ENCODE measurements at regions not wholly inside any gene's neighbourhood (a gene's known extent, or its start where the extent isn't known, plus 50 kb on each side); places are given as distances from the start of the nearest gene placed in this dataset.
"Not testable (repeated sequence)": the region's sequence is repeated elsewhere in the genome, so short reads cannot be mapped to it uniquely, and the experiment has no call there.

DNA sequence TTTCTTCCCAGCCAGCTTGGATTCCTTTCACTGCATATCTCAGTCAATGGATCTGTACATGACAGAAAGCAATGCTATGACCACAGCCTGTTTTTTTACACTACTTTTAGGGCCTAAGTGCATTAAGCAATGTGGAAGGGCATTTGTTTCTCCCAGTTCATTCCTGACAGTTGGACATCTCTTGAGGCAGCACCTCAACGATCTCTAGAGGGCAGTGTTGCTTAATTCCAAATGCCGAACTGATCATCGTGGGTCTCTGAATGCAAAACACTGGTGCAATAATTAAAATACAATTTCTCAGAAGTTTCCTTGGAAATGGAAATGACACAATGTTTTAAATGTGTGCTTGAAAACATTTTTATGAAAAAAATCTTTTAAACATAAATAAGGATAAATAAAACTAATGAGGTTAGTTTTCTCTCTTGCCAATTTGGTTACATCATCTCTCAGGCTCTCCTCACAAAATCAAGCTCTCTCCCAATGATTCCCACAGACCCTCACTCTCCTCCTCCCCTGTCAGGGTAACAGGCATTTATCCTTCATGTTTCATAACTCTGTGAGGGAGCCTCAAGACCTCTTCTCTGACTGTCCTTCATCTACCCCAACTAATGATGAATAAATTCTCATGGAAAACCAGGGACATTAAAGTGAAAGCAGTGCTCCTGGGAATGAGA, 192.4 kb upstream of the SLC16A7 start:
- H3K4me3 ChIP-seq (ENCODE audit: low read length): no peak overlapping the region
- H3K27ac Mint-ChIP-seq: no peak overlapping the region
- peaks cover 0 to 4% (median 3%) of the 10 kb centered on the region in 3 donors for H3K4me1 Mint-ChIP-seq
- DNase-seq: peak in 2 of 5 donors; percentile 4 to 23
- ChIA-PET CTCF (interaction anchor here (0.8 to 1.6 kb wide), 3 partner anchors 11 to 405 kb away, joined by 3 to 5 read pairs (median 3); no protein-coding TSS in a partner anchor), POLR2A (no interaction called here)
- H3K27me3 ChIP-seq (ENCODE audit: insufficient read depth, low read length, poor library complexity, severe bottlenecking): no peaks in the 10 kb centered on the region
- no peaks in the 10 kb centered on the region for H3K36me3 Mint-ChIP-seq
- H3K27ac ChIP-seq (ENCODE audit: low read depth, low read length): no peak overlapping the region
- no peaks in the 10 kb centered on the region for H3K9me3 ChIP-seq (ENCODE audit: low read length)
- H3K9me3 Mint-ChIP-seq: peaks cover 0 to 6% (median 0%) of the 10 kb centered on the region in 5 donors
- peaks cover 2 to 10% of the 10 kb centered on the region in 2 donors for H3K27me3 Mint-ChIP-seq
- no peaks in the 10 kb centered on the region for H3K4me1 ChIP-seq (ENCODE audit: insufficient read depth, low read length)
- no peak overlapping the region for H3K4me3 Mint-ChIP-seq
- no peaks in the 10 kb centered on the region for H3K36me3 ChIP-seq (ENCODE audit: insufficient read depth, low read length)

GRCh38 chr12:59401862-59402261, 194.0 kb upstream of the SLC16A7 start:
- no peak overlapping the region for H3K4me3 Mint-ChIP-seq
- POLR2A ChIA-PET: no interaction called here
- H3K9me3 ChIP-seq (ENCODE audit: low read length): no peaks in the 10 kb centered on the region
- H3K27me3 ChIP-seq (ENCODE audit: insufficient read depth, low read length, poor library complexity, severe bottlenecking): no peaks in the 10 kb centered on the region
- H3K36me3 ChIP-seq (ENCODE audit: insufficient read depth, low read length): no peaks in the 10 kb centered on the region
- no peak overlapping the region for H3K27ac Mint-ChIP-seq
- H3K4me1 Mint-ChIP-seq: peaks cover 0 to 4% (median 3%) of the 10 kb centered on the region in 3 donors
- no peaks in the 10 kb centered on the region for H3K4me1 ChIP-seq (ENCODE audit: insufficient read depth, low read length)
- peaks cover 0 to 6% (median 0%) of the 10 kb centered on the region in 5 donors for H3K9me3 Mint-ChIP-seq
- H3K27ac ChIP-seq (ENCODE audit: low read depth, low read length): no peak overlapping the region
- H3K27me3 Mint-ChIP-seq: peaks cover 2 to 10% of the 10 kb centered on the region in 2 donors
- no peak for DNase-seq
- no peak overlapping the region for H3K4me3 ChIP-seq (ENCODE audit: low read length)
- CTCF ChIA-PET: no interaction called here
- no peaks in the 10 kb centered on the region for H3K36me3 Mint-ChIP-seq

DNA sequence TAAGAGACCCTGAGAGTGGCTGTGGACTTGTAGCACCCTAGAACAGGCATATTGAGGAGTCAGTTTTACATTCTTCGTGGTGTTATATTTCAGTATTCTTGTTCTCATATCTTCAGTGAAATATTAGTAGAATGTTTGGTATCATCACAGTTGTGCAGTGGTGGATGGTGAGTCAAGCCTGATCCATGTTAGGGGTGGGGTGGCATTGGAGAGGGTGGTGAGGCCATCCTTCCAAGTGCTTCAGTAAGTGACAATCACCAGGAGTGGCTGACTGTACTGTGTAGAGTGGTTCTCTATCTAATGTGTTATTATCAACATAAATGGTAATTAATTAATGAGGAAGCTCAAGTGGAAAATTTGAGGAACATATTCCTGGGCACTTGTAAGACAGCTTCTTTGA, 197.7 kb upstream of the SLC16A7 start:
- ChIA-PET POLR2A (no interaction called here), CTCF (no interaction called here)
- Histone ChIP-seq H3K4me3 (ENCODE audit: low read length) (no peak overlapping the region), H3K36me3 (ENCODE audit: insufficient read depth, low read length) (no peaks in the 10 kb centered on the region), H3K27ac (ENCODE audit: low read depth, low read length) (no peak overlapping the region), H3K9me3 (ENCODE audit: low read length) (no peaks in the 10 kb centered on the region), H3K27me3 (ENCODE audit: insufficient read depth, low read length, poor library complexity, severe bottlenecking) (no peaks in the 10 kb centered on the region), H3K4me1 (ENCODE audit: insufficient read depth, low read length) (no peaks in the 10 kb centered on the region)
- no peak for DNase-seq
- peak overlapping the region in 1 of 8 donors; percentile 78 for H3K27ac Mint-ChIP-seq
- peaks cover 0 to 6% (median 0%) of the 10 kb centered on the region in 5 donors for H3K9me3 Mint-ChIP-seq
- no peaks in the 10 kb centered on the region for H3K36me3 Mint-ChIP-seq
- H3K4me1 Mint-ChIP-seq: no peaks in the 10 kb centered on the region
- no peak overlapping the region for H3K4me3 Mint-ChIP-seq
- peaks cover under 1 to 5% of the 10 kb centered on the region in 2 donors for H3K27me3 Mint-ChIP-seq

- H3K9me3 ChIP-seq (ENCODE audit: low read length): no peaks in the 10 kb centered on the region
- POLR2A ChIA-PET: no interaction called here
- Mint-ChIP-seq H3K4me1 (no peaks in the 10 kb centered on the region), H3K27ac (no peak overlapping the region), H3K9me3 (peaks cover 0 to 6% (median 0%) of the 10 kb centered on the region in 5 donors), H3K27me3 (peaks cover 2 to 3% of the 10 kb centered on the region in 2 donors), H3K4me3 (no peak overlapping the region), H3K36me3 (no peaks in the 10 kb centered on the region)
- DNase-seq: no peak
- CTCF ChIA-PET: no interaction called here
- no peaks in the 10 kb centered on the region for H3K27me3 ChIP-seq (ENCODE audit: insufficient read depth, low read length, poor library complexity, severe bottlenecking)
- H3K4me3 ChIP-seq (ENCODE audit: low read length): no peak overlapping the region
- H3K27ac ChIP-seq (ENCODE audit: low read depth, low read length): no peak overlapping the region
- H3K4me1 ChIP-seq (ENCODE audit: insufficient read depth, low read length): no peaks in the 10 kb centered on the region
- no peaks in the 10 kb centered on the region for H3K36me3 ChIP-seq (ENCODE audit: insufficient read depth, low read length)
These were observed 198.9 kb upstream of the SLC16A7 start for GRCh38 chr12:59396919-59397318.

GRCh38 chr12:59396519-59396918, 199.3 kb upstream of the SLC16A7 start:
- Histone ChIP-seq H3K4me1 (ENCODE audit: insufficient read depth, low read length) (no peaks in the 10 kb centered on the region), H3K4me3 (ENCODE audit: low read length) (no peak overlapping the region), H3K27ac (ENCODE audit: low read depth, low read length) (no peak overlapping the region), H3K27me3 (ENCODE audit: insufficient read depth, low read length, poor library complexity, severe bottlenecking) (no peaks in the 10 kb centered on the region), H3K9me3 (ENCODE audit: low read length) (no peaks in the 10 kb centered on the region), H3K36me3 (ENCODE audit: insufficient read depth, low read length) (no peaks in the 10 kb centered on the region)
- Mint-ChIP-seq H3K4me1 (no peaks in the 10 kb centered on the region), H3K9me3 (peaks cover 0 to 6% (median 0%) of the 10 kb centered on the region in 5 donors), H3K4me3 (no peak overlapping the region), H3K27ac (no peak overlapping the region), H3K36me3 (no peaks in the 10 kb centered on the region), H3K27me3 (peaks cover 2 to 3% of the 10 kb centered on the region in 2 donors)
- ChIA-PET CTCF (no interaction called here), POLR2A (no interaction called here)
- DNase-seq: no peak

DNA sequence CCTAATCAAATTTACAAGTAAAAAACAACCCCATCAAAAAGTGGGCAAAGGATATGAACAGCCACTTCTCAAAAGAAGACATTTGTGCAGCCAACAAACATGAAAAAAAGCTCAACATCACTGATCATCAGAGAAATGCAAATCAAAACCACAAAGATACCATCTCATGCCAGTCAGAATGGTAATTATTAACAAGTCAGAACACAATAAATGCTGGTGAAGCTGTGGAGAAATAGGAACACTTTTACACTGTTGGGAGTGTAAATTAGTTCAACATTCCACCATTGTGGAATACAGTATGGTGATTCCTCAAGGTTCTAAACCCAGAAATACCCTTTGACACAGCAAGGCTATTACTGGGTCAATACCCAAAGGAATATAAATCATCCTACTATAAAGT, 200.5 kb upstream of the SLC16A7 start:
- CTCF ChIA-PET, H3K4me1 Mint-ChIP-seq: not testable (repeated sequence)

DNA sequence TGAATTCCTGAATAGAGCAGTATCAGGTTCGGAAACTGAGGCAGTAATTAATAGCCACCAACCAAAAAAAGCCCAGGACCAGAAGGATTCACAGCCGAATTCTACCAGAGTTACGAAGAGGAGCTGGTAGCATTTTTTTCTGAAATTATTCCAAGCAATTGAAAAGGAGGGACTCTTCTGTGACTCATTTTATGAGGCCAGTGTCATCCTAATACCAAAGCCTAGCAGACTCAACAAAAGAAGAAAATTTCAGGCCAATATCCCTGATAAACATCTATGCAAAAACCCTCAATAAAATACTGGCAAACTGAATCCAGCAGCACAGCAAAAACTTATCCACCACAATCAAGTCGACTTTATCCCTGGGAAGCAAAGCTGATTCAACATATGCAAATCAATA, 202.3 kb upstream of the SLC16A7 start:
- H3K4me1 Mint-ChIP-seq: no peaks in the 10 kb centered on the region
- H3K36me3 Mint-ChIP-seq: no peaks in the 10 kb centered on the region
- H3K27me3 Mint-ChIP-seq: peaks cover 3 to 5% of the 10 kb centered on the region in 2 donors
- no peaks in the 10 kb centered on the region for H3K4me1 ChIP-seq (ENCODE audit: insufficient read depth, low read length)
- no peak overlapping the region for H3K4me3 Mint-ChIP-seq
- POLR2A ChIA-PET: no interaction called here
- no peaks in the 10 kb centered on the region for H3K9me3 Mint-ChIP-seq
- H3K27me3 ChIP-seq (ENCODE audit: insufficient read depth, low read length, poor library complexity, severe bottlenecking): no peaks in the 10 kb centered on the region
- no peaks in the 10 kb centered on the region for H3K36me3 ChIP-seq (ENCODE audit: insufficient read depth, low read length)
- CTCF ChIA-PET: no interaction called here
- DNase-seq: no peak
- no peak overlapping the region for H3K27ac ChIP-seq (ENCODE audit: low read depth, low read length)
- no peaks in the 10 kb centered on the region for H3K9me3 ChIP-seq (ENCODE audit: low read length)
- no peak overlapping the region for H3K27ac Mint-ChIP-seq
- H3K4me3 ChIP-seq (ENCODE audit: low read length): no peak overlapping the region

More for the DNA sequence above, 200.5 kb upstream of the SLC16A7 start:
- H3K9me3 ChIP-seq (ENCODE audit: low read length); H3K27ac ChIP-seq (ENCODE audit: low read depth, low read length); H3K27me3 ChIP-seq (ENCODE audit: insufficient read depth, low read length, poor library complexity, severe bottlenecking); H3K36me3 Mint-ChIP-seq; H3K4me3 ChIP-seq (ENCODE audit: low read length); H3K4me3 Mint-ChIP-seq; POLR2A ChIA-PET; H3K9me3 Mint-ChIP-seq; DNase-seq; H3K4me1 ChIP-seq (ENCODE audit: insufficient read depth, low read length); H3K36me3 ChIP-seq (ENCODE audit: insufficient read depth, low read length); H3K27ac Mint-ChIP-seq; H3K27me3 Mint-ChIP-seq: not testable (repeated sequence)

DNA sequence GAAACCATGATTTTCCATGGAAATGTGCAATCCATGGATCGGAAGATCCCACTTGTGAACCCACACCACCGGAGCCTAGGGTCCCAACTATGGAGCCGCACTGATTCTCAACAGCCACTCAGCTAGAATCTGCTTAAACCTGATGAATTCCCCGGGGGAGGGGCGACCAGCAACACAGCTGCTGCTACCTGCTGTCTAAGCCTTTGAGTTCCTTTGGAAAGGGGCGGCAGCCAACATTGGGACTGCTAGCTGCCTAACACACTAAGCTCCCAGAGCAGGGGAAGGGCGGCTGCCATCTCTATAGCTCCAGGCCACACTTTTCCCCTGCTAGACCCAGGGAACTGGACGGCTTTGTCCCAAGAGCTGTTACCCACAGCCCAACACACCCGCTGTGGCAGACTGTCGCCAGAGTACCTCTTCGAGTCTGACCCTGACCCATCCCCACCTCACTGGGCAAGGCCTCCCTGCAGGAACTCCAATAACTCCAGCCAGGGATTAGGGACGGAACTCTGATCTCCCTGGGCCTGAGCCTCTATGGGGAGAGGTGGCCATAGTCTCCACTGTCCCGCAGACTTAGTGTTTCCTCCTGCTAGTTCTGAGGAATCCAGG, 205.8 kb upstream of the SLC16A7 start:
- no peaks in the 10 kb centered on the region for H3K9me3 Mint-ChIP-seq
- peaks cover 3 to 5% of the 10 kb centered on the region in 2 donors for H3K27me3 Mint-ChIP-seq
- no peaks in the 10 kb centered on the region for H3K36me3 Mint-ChIP-seq
- Histone ChIP-seq H3K4me1 (ENCODE audit: insufficient read depth, low read length) (no peaks in the 10 kb centered on the region), H3K27me3 (ENCODE audit: insufficient read depth, low read length, poor library complexity, severe bottlenecking) (no peaks in the 10 kb centered on the region), H3K4me3 (ENCODE audit: low read length) (no peak overlapping the region), H3K9me3 (ENCODE audit: low read length) (no peaks in the 10 kb centered on the region), H3K36me3 (ENCODE audit: insufficient read depth, low read length) (no peaks in the 10 kb centered on the region), H3K27ac (ENCODE audit: low read depth, low read length) (no peak overlapping the region)
- no peak overlapping the region for H3K27ac Mint-ChIP-seq
- POLR2A ChIA-PET: no interaction called here
- CTCF ChIA-PET: no interaction called here
- no peaks in the 10 kb centered on the region for H3K4me1 Mint-ChIP-seq
- no peak overlapping the region for H3K4me3 Mint-ChIP-seq
- no peak for DNase-seq

All from CD8-positive, alpha-beta memory T cell (primary cell).